GM18508 (cell line): ENCODE measurements at regions not wholly inside any gene's neighbourhood (a gene's known extent, or its start where the extent isn't known, plus 50 kb on each side); places are given as distances from the start of the nearest gene placed in this dataset.
"Not testable (repeated sequence)": the region's sequence is repeated elsewhere in the genome, so short reads cannot be mapped to it uniquely, and the experiment has no call there.

ENCODE experiments used
- ATAC-seq: cut with Tn5 transposase; IDR thresholded peaks from one replicate; pipeline ENCODE4 v1.9.1; 2021; ENCODE audit warnings: moderate number of reproducible peaks; ENCODE audit not compliant: insufficient read depth, unreplicated experiment

- ATAC-seq: no peak
Observed at GRCh38 chr2:235419996-235420395, 73.8 kb upstream of the AGAP1 start.

- no peak for ATAC-seq
Observed at GRCh38 chr2:235421618-235422017, 72.2 kb upstream of the AGAP1 start.

- no peak for ATAC-seq
Observed at GRCh38 chr2:235430366-235431083, 63.3 kb upstream of the AGAP1 start.

- no peak for ATAC-seq
Observed at GRCh38 chr2:235432741-235433520, 60.9 kb upstream of the AGAP1 start.

- ATAC-seq: no peak
Observed at GRCh38 chr2:235433860-235434259, 60.0 kb upstream of the AGAP1 start.

GRCh38 chr2:235439959-235440662 lies 53.7 kb upstream of the AGAP1 start:
- ATAC-seq: no peak

- not testable (repeated sequence) for ATAC-seq
Observed at GRCh38 chr2:235443580-235443979, 50.3 kb upstream of the AGAP1 start.
